ENCODE measurements at regions not wholly inside any gene's neighbourhood (a gene's known extent, or its start where the extent isn't known, plus 50 kb on each side); places are given as distances from the start of the nearest gene placed in this dataset.

- no peak for ATAC-seq
- TF ChIP-seq CSRNP3 (CRISPR knock-in tag; IDR thresholded peaks at IDR 0.05) (no peak), ZC3H10 (CRISPR knock-in tag; IDR thresholded peaks at IDR 0.05) (no peak), ZNF70 (CRISPR knock-in tag; IDR thresholded peaks at IDR 0.05) (no peak), CREB5 (CRISPR knock-in tag; IDR thresholded peaks at IDR 0.05; ENCODE audit: low read depth) (no peak), ZNF565 (CRISPR knock-in tag; conservative IDR thresholded peaks at IDR 0.05; ENCODE audit: low read depth) (no peak), TOX (CRISPR knock-in tag; IDR thresholded peaks at IDR 0.05; ENCODE audit: borderline replicate concordance) (no peak)
These were observed 165.7 kb downstream of the LNPK start for GRCh38 chr2:175836361-175836760.

GRCh38 chr2:175834477-175834876 lies 167.6 kb downstream of the LNPK start:
- ATAC-seq, result no peak
- no peak for TF ChIP-seq TOX (CRISPR knock-in tag; IDR thresholded peaks at IDR 0.05; ENCODE audit: borderline replicate concordance)
- TF ChIP-seq ZFP3 (CRISPR knock-in tag; IDR thresholded peaks at IDR 0.05), result no peak
- no peak for TF ChIP-seq ZNF70 (CRISPR knock-in tag; IDR thresholded peaks at IDR 0.05)
- TF ChIP-seq BACH2 (CRISPR knock-in tag; IDR thresholded peaks at IDR 0.05; ENCODE audit: borderline replicate concordance), result no peak
- no peak for TF ChIP-seq PATZ1 (CRISPR knock-in tag; IDR thresholded peaks at IDR 0.05; ENCODE audit: borderline replicate concordance)
- TF ChIP-seq ZNF8 (CRISPR knock-in tag; IDR thresholded peaks at IDR 0.05), result no peak
- TF ChIP-seq PPARA (CRISPR knock-in tag; IDR thresholded peaks at IDR 0.05; ENCODE audit: borderline replicate concordance), result no peak
- TF ChIP-seq TSHZ2 (CRISPR knock-in tag; IDR thresholded peaks at IDR 0.05), result no peak
- no peak for TF ChIP-seq OSR1 (CRISPR knock-in tag; IDR thresholded peaks at IDR 0.05)
- no peak for TF ChIP-seq CREB5 (CRISPR knock-in tag; IDR thresholded peaks at IDR 0.05; ENCODE audit: low read depth)
- TF ChIP-seq CSRNP3 (CRISPR knock-in tag; IDR thresholded peaks at IDR 0.05), result no peak
- no peak for TF ChIP-seq ZFP30 (CRISPR knock-in tag; IDR thresholded peaks at IDR 0.05)
- no peak for TF ChIP-seq ARNTL (CRISPR knock-in tag; IDR thresholded peaks at IDR 0.05; ENCODE audit: borderline replicate concordance, low read depth)
- no peak for TF ChIP-seq POU6F1 (CRISPR knock-in tag; IDR thresholded peaks at IDR 0.05; ENCODE audit: borderline replicate concordance, low read depth)
- TF ChIP-seq ZC3H10 (CRISPR knock-in tag; IDR thresholded peaks at IDR 0.05), result no peak
- no peak for TF ChIP-seq ESRRG (CRISPR knock-in tag; IDR thresholded peaks at IDR 0.05)
- TF ChIP-seq GLIS3 (CRISPR knock-in tag; IDR thresholded peaks at IDR 0.05), result no peak
- no peak for TF ChIP-seq ZNF565 (CRISPR knock-in tag; conservative IDR thresholded peaks at IDR 0.05; ENCODE audit: low read depth)
- TF ChIP-seq TCF4 (CRISPR knock-in tag; IDR thresholded peaks at IDR 0.05; ENCODE audit: borderline replicate concordance), result no peak
